Lung (tissue), 11 donors: ENCODE measurements at regions not wholly inside any gene's neighbourhood (a gene's known extent, or its start where the extent isn't known, plus 50 kb on each side); places are given as distances from the start of the nearest gene placed in this dataset.

Experiments used
- ATAC-seq: fragments of 200-7000 bp; cut with Tn5 transposase; one replicate; pipeline ENCODE4 v1.9.1; 2020; ENCODE audit warnings: moderate number of reproducible peaks; ENCODE audit not compliant: insufficient read depth, low FRiP score
- DNase-seq, 3 donors: peaks; one replicate each; pipeline ENCODE4 v3.0.0-alpha.2; 2013 to 2017
- H3K27ac ChIP-seq, 2 donors: one replicate each; pipeline ENCODE4 v1.5.1; 2013; ENCODE audit warnings: mild to moderate bottlenecking in 2 of 2, moderate library complexity in 2 of 2, control low read depth in 1 of 2, inconsistent platforms in 1 of 2, low read depth in 1 of 2, low read length in 1 of 2
- H3K27me3 ChIP-seq, 3 donors: one replicate each; pipeline ENCODE4 v1.5.1; 2013; ENCODE audit warnings: low read length in 2 of 3; ENCODE audit not compliant: control insufficient read depth in 3 of 3, insufficient read depth in 3 of 3
- H3K36me3 ChIP-seq, 4 donors: one replicate each; pipeline ENCODE4 v1.5.1; 2013; ENCODE audit warnings: low read length in 4 of 4, mild to moderate bottlenecking in 1 of 4, moderate library complexity in 1 of 4; ENCODE audit not compliant: control insufficient read depth in 4 of 4, insufficient read depth in 4 of 4
- H3K4me1 ChIP-seq, 5 donors: one replicate each; pipeline ENCODE4 v1.5.1; 2013; ENCODE audit warnings: low read length in 5 of 5, mild to moderate bottlenecking in 2 of 5, moderate library complexity in 1 of 5; ENCODE audit not compliant: control insufficient read depth in 5 of 5, insufficient read depth in 5 of 5
- H3K4me3 ChIP-seq: one replicate; pipeline ENCODE4 v1.5.1; 2013; ENCODE audit warnings: mild to moderate bottlenecking, control low read depth, moderate library complexity
- H3K9ac ChIP-seq, 2 donors: one replicate each; pipeline ENCODE4 v1.5.1; 2013; ENCODE audit warnings: low read length in 2 of 2, control low read depth in 1 of 2; ENCODE audit not compliant: insufficient read depth in 1 of 2
- H3K9me3 ChIP-seq, 4 donors: one replicate each; pipeline ENCODE4 v1.5.1; 2013; ENCODE audit warnings: low read length in 3 of 4, mild to moderate bottlenecking in 1 of 4, moderate library complexity in 1 of 4; ENCODE audit not compliant: control insufficient read depth in 4 of 4, insufficient read depth in 3 of 4
- WGBS, 2 donors: extraction: QIAGEN DNeasy Blood & Tissue Kit; methylation state at CpG; one replicate each; pipeline ENCODE4 v1.1.7; 2013; 5-methylcytosine and 5-hydroxymethylcytosine counted together
- TF ChIP-seq, protein P1 (sequence below): IDR thresholded peaks from 2 replicates; pipeline ENCODE4 v1.5.1; 2012; ENCODE audit warnings: mild to moderate bottlenecking; ENCODE audit errors: control extremely low read depth, extremely low read depth
- donor health status: control.
- donor health status: control.
- donor health status: Bipolar disorder and iron deficiency.
- donor health status: healthy.
- donor health status: DM: yes; HTN: yes; CAD: no.

DNA sequence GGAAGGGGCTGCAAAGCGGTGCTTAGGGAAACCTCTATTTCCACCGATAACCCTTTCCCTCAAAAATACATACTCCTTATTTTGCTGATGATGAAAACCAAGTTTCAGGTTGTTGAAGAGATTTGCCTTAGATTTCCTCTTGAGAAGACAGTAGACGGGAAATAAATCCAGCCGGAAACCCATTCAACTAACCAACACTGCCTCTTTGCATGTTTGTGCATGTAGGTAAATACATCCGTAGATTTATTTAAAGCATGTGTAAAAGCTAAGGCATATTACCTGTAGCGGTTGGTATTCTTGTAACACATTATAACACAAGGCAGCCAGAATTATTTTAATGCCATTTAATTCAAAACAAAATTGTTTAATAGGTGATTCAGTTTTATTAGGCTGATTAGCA, 136.3 kb upstream of the SLC22A23 start:
- Histone ChIP-seq H3K9me3 (no peaks in the 10 kb centered on the region), H3K9ac (no peak overlapping the region), H3K4me3 (no peak overlapping the region), H3K36me3 (no peaks in the 10 kb centered on the region), H3K27me3 (no peaks in the 10 kb centered on the region), H3K4me1 (peaks cover 0 to 2% (median 0%) of the 10 kb centered on the region in 5 donors), H3K27ac (no peak overlapping the region)
- no peak for DNase-seq
- no peak for ATAC-seq
- TF ChIP-seq, protein P1, sequence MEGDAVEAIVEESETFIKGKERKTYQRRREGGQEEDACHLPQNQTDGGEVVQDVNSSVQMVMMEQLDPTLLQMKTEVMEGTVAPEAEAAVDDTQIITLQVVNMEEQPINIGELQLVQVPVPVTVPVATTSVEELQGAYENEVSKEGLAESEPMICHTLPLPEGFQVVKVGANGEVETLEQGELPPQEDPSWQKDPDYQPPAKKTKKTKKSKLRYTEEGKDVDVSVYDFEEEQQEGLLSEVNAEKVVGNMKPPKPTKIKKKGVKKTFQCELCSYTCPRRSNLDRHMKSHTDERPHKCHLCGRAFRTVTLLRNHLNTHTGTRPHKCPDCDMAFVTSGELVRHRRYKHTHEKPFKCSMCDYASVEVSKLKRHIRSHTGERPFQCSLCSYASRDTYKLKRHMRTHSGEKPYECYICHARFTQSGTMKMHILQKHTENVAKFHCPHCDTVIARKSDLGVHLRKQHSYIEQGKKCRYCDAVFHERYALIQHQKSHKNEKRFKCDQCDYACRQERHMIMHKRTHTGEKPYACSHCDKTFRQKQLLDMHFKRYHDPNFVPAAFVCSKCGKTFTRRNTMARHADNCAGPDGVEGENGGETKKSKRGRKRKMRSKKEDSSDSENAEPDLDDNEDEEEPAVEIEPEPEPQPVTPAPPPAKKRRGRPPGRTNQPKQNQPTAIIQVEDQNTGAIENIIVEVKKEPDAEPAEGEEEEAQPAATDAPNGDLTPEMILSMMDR, result no peak
- WGBS, 2 donors, result 96 to 97% methylated on average over 6 of the region's 6 CpGs

GRCh38 chr6:3592371-3592941, 135.6 kb upstream of the SLC22A23 start:
- H3K9me3 ChIP-seq, result peaks cover 0 to 3% (median 1%) of the 10 kb centered on the region in 4 donors
- H3K27me3 ChIP-seq, result no peaks in the 10 kb centered on the region
- 51 to 64% methylated on average over 7 of the region's 7 CpGs for WGBS, 2 donors
- H3K4me3 ChIP-seq, result no peak overlapping the region
- peaks cover 0 to 2% (median 0%) of the 10 kb centered on the region in 5 donors for H3K4me1 ChIP-seq
- TF ChIP-seq, protein P1, result no peak
- H3K36me3 ChIP-seq, result no peaks in the 10 kb centered on the region
- ATAC-seq, result peak; percentile 41
- DNase-seq, result peak in 1 of 3 donors; percentile 33
- H3K9ac ChIP-seq, result no peak overlapping the region
- no peak overlapping the region for H3K27ac ChIP-seq

DNA sequence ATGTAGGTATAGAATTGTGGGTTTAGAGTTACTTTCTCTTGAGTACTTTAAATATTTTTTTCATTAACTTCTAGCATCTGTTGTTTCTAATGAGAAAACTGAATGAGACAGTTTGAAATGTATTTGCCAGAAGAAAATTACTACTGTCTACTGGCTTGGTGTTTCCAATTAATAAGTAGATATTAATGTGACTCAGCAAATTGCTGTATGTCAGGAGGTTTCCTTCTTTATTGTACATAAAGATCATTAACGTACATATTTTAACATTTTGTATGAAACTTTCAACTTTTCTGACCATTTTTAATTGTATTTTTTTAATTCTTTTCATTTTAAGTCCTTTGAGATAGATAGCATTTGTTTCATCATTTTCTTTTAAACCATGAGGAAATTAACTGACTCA, 135.1 kb upstream of the SLC22A23 start:
- no peak overlapping the region for H3K9ac ChIP-seq
- H3K9me3 ChIP-seq, result peaks cover 0 to 6% (median 1%) of the 10 kb centered on the region in 4 donors
- no peak for DNase-seq
- no peaks in the 10 kb centered on the region for H3K27me3 ChIP-seq
- no peak overlapping the region for H3K27ac ChIP-seq
- H3K36me3 ChIP-seq, result no peaks in the 10 kb centered on the region
- TF ChIP-seq, protein P1, result no peak
- 83 to 89% methylated on average over 1 of the region's 1 CpG for WGBS, 2 donors
- no peak for ATAC-seq
- no peak overlapping the region for H3K4me3 ChIP-seq
- H3K4me1 ChIP-seq, result peaks cover 0 to 2% (median 0%) of the 10 kb centered on the region in 5 donors

- Histone ChIP-seq H3K27me3 (no peaks in the 10 kb centered on the region), H3K4me3 (no peak overlapping the region), H3K4me1 (peaks cover 0 to under 1% (median 0%) of the 10 kb centered on the region in 5 donors), H3K27ac (no peak overlapping the region), H3K36me3 (no peaks in the 10 kb centered on the region), H3K9ac (no peak overlapping the region), H3K9me3 (peaks cover 0 to 6% (median 1%) of the 10 kb centered on the region in 4 donors)
- DNase-seq, result no peak
- ATAC-seq, result no peak
- TF ChIP-seq, protein P1, result no peak
These were observed 130.8 kb upstream of the SLC22A23 start for GRCh38 chr6:3587660-3588059.
